SJSA1 (cell line): ENCODE measurements at regions not wholly inside any gene's neighbourhood (a gene's known extent, or its start where the extent isn't known, plus 50 kb on each side); places are given as distances from the start of the nearest gene placed in this dataset.

Source experiments
- DNase-seq, 2 experiments: peaks; one replicate each; pipeline ENCODE4 v3.0.0-alpha.2; 2015 to 2020; ENCODE audit warnings: low spot score in 2 of 2, low read depth in 1 of 2
- H3K27ac ChIP-seq: fragments of 250-450 bp; sonication (Bioruptor Pico); 2 replicates; pipeline ENCODE4 v1.5.1; 2020; ENCODE audit warnings: mild to moderate bottlenecking, moderate library complexity
- H3K27me3 ChIP-seq: fragments of 250-450 bp; sonication (Bioruptor Pico); replicated peaks from 2 replicates; pipeline ENCODE4 v1.5.1; 2020; ENCODE audit warnings: mild to moderate bottlenecking, moderate library complexity
- H3K36me3 ChIP-seq: fragments of 250-450 bp; sonication (Bioruptor Pico); 2 replicates; pipeline ENCODE4 v1.5.1; 2020; ENCODE audit warnings: mild to moderate bottlenecking
- H3K4me1 ChIP-seq: fragments of 250-450 bp; sonication (Bioruptor Pico); replicated peaks from 2 replicates; pipeline ENCODE4 v1.6.1; 2021; ENCODE audit warnings: mild to moderate bottlenecking
- H3K4me3 ChIP-seq: fragments of 250-450 bp; sonication (Bioruptor Pico); 2 replicates; pipeline ENCODE4 v1.5.1; 2020; ENCODE audit warnings: mild to moderate bottlenecking
- H3K9me3 ChIP-seq: fragments of 250-450 bp; sonication (Bioruptor Pico); replicated peaks from 2 replicates; pipeline ENCODE4 v1.5.1; 2020; ENCODE audit warnings: mild to moderate bottlenecking

- Histone ChIP-seq H3K27me3 (no peaks in the 10 kb centered on the region), H3K36me3 (no peaks in the 10 kb centered on the region), H3K4me1 (no peaks in the 10 kb centered on the region), H3K9me3 (no peaks in the 10 kb centered on the region), H3K27ac (no peak overlapping the region), H3K4me3 (no peak overlapping the region)
- DNase-seq = no peak
These were observed 856.3 kb downstream of the RPA4 start for GRCh38 chrX:97740044-97740443.

GRCh38 chrX:97740886-97741285 is 857.2 kb downstream of the RPA4 start:
- DNase-seq = no peak
- H3K36me3 ChIP-seq = no peaks in the 10 kb centered on the region
- no peak overlapping the region for H3K27ac ChIP-seq
- no peaks in the 10 kb centered on the region for H3K9me3 ChIP-seq
- H3K27me3 ChIP-seq = no peaks in the 10 kb centered on the region
- H3K4me1 ChIP-seq = no peaks in the 10 kb centered on the region
- no peak overlapping the region for H3K4me3 ChIP-seq

GRCh38 chrX:97743014-97743413 is 859.3 kb downstream of the RPA4 start:
- Histone ChIP-seq H3K27me3 (no peaks in the 10 kb centered on the region), H3K4me3 (no peak overlapping the region), H3K9me3 (no peaks in the 10 kb centered on the region), H3K36me3 (no peaks in the 10 kb centered on the region), H3K4me1 (no peaks in the 10 kb centered on the region), H3K27ac (no peak overlapping the region)
- no peak for DNase-seq

- H3K4me3 ChIP-seq = no peak overlapping the region
- DNase-seq = no peak
- H3K27ac ChIP-seq = no peak overlapping the region
- H3K27me3 ChIP-seq = no peaks in the 10 kb centered on the region
- H3K9me3 ChIP-seq = no peaks in the 10 kb centered on the region
- H3K4me1 ChIP-seq = no peaks in the 10 kb centered on the region
- no peaks in the 10 kb centered on the region for H3K36me3 ChIP-seq
These were observed 863.6 kb downstream of the RPA4 start for GRCh38 chrX:97747346-97747745.

- no peak overlapping the region for H3K27ac ChIP-seq
- H3K4me3 ChIP-seq = no peak overlapping the region
- no peaks in the 10 kb centered on the region for H3K36me3 ChIP-seq
- H3K4me1 ChIP-seq = no peaks in the 10 kb centered on the region
- H3K27me3 ChIP-seq = no peaks in the 10 kb centered on the region
- H3K9me3 ChIP-seq = no peaks in the 10 kb centered on the region
- DNase-seq = no peak
These were observed 867.3 kb downstream of the RPA4 start for GRCh38 chrX:97751016-97751415.

GRCh38 chrX:97751735-97752134 is 868.0 kb downstream of the RPA4 start:
- Histone ChIP-seq H3K4me1 (no peaks in the 10 kb centered on the region), H3K9me3 (no peaks in the 10 kb centered on the region), H3K36me3 (no peaks in the 10 kb centered on the region), H3K27ac (no peak overlapping the region), H3K27me3 (no peaks in the 10 kb centered on the region), H3K4me3 (no peak overlapping the region)
- no peak for DNase-seq

GRCh38 chrX:97756879-97757278 is 873.2 kb downstream of the RPA4 start:
- no peaks in the 10 kb centered on the region for H3K27me3 ChIP-seq
- H3K4me3 ChIP-seq = no peak overlapping the region
- no peaks in the 10 kb centered on the region for H3K36me3 ChIP-seq
- no peaks in the 10 kb centered on the region for H3K4me1 ChIP-seq
- H3K27ac ChIP-seq = no peak overlapping the region
- no peak for DNase-seq
- H3K9me3 ChIP-seq = no peaks in the 10 kb centered on the region

- no peak for DNase-seq
- H3K36me3 ChIP-seq = no peaks in the 10 kb centered on the region
- H3K9me3 ChIP-seq = no peaks in the 10 kb centered on the region
- H3K4me1 ChIP-seq = no peaks in the 10 kb centered on the region
- H3K27ac ChIP-seq = no peak overlapping the region
- no peak overlapping the region for H3K4me3 ChIP-seq
- H3K27me3 ChIP-seq = no peaks in the 10 kb centered on the region
These were observed 879.7 kb downstream of the RPA4 start for GRCh38 chrX:97763391-97763790.

- no peak for DNase-seq
- Histone ChIP-seq H3K27ac (no peak overlapping the region), H3K27me3 (no peaks in the 10 kb centered on the region), H3K4me1 (no peaks in the 10 kb centered on the region), H3K4me3 (no peak overlapping the region), H3K9me3 (no peaks in the 10 kb centered on the region), H3K36me3 (no peaks in the 10 kb centered on the region)
These were observed 880.3 kb downstream of the RPA4 start for GRCh38 chrX:97763981-97764380.

- H3K4me3 ChIP-seq = no peak overlapping the region
- H3K27ac ChIP-seq = no peak overlapping the region
- no peak for DNase-seq
- H3K27me3 ChIP-seq = no peaks in the 10 kb centered on the region
- no peaks in the 10 kb centered on the region for H3K9me3 ChIP-seq
- no peaks in the 10 kb centered on the region for H3K4me1 ChIP-seq
- H3K36me3 ChIP-seq = no peaks in the 10 kb centered on the region
These were observed 882.9 kb downstream of the RPA4 start for GRCh38 chrX:97766501-97767095.

GRCh38 chrX:97787311-97787710 is 903.6 kb downstream of the RPA4 start:
- H3K4me3 ChIP-seq = no peak overlapping the region
- H3K36me3 ChIP-seq = no peaks in the 10 kb centered on the region
- DNase-seq = no peak
- no peaks in the 10 kb centered on the region for H3K4me1 ChIP-seq
- H3K27me3 ChIP-seq = no peaks in the 10 kb centered on the region
- H3K27ac ChIP-seq = no peak overlapping the region
- no peaks in the 10 kb centered on the region for H3K9me3 ChIP-seq

GRCh38 chrX:97787849-97788248 is 904.1 kb downstream of the RPA4 start:
- H3K4me1 ChIP-seq = no peaks in the 10 kb centered on the region
- no peaks in the 10 kb centered on the region for H3K27me3 ChIP-seq
- no peak overlapping the region for H3K27ac ChIP-seq
- H3K4me3 ChIP-seq = no peak overlapping the region
- H3K36me3 ChIP-seq = no peaks in the 10 kb centered on the region
- no peaks in the 10 kb centered on the region for H3K9me3 ChIP-seq
- no peak for DNase-seq

- no peak for DNase-seq
- H3K4me3 ChIP-seq = no peak overlapping the region
These were observed 907.1 kb downstream of the RPA4 start for GRCh38 chrX:97790850-97791249.

GRCh38 chrX:97797076-97797475 is 913.4 kb downstream of the RPA4 start:
- H3K36me3 ChIP-seq = no peaks in the 10 kb centered on the region
- no peak for DNase-seq
- H3K27ac ChIP-seq = no peak overlapping the region
- no peaks in the 10 kb centered on the region for H3K9me3 ChIP-seq
- no peak overlapping the region for H3K4me3 ChIP-seq
- no peaks in the 10 kb centered on the region for H3K27me3 ChIP-seq
- no peaks in the 10 kb centered on the region for H3K4me1 ChIP-seq

More at GRCh38 chrX:97790850-97791249, 907.1 kb downstream of the RPA4 start:
- H3K27me3 ChIP-seq = no peaks in the 10 kb centered on the region
- H3K27ac ChIP-seq = no peak overlapping the region
- H3K4me1 ChIP-seq = no peaks in the 10 kb centered on the region
- no peaks in the 10 kb centered on the region for H3K36me3 ChIP-seq
- no peaks in the 10 kb centered on the region for H3K9me3 ChIP-seq

GRCh38 chrX:97806238-97806637 is 922.5 kb downstream of the RPA4 start:
- H3K27ac ChIP-seq = no peak overlapping the region
- no peaks in the 10 kb centered on the region for H3K36me3 ChIP-seq
- H3K27me3 ChIP-seq = no peaks in the 10 kb centered on the region
- no peak overlapping the region for H3K4me3 ChIP-seq
- no peaks in the 10 kb centered on the region for H3K9me3 ChIP-seq
- no peaks in the 10 kb centered on the region for H3K4me1 ChIP-seq
- DNase-seq = no peak
